Stimulated activated CD4-positive, alpha-beta T cell treated with anti-CD3 and anti-CD28 coated beads, Interleukin-1b, Interleukin-23, amount 100 ng/mL, for 24 hours (primary cell): ENCODE measurements at regions not wholly inside any gene's neighbourhood (a gene's known extent, or its start where the extent isn't known, plus 50 kb on each side); places are given as distances from the start of the nearest gene placed in this dataset.

Source experiments
- DNase-seq, 4 experiments: peaks; one replicate each; pipeline ENCODE4 v3.0.0-alpha.2; 2020; ENCODE audit warnings: low read depth in 4 of 4, low spot score in 1 of 4

DNA sequence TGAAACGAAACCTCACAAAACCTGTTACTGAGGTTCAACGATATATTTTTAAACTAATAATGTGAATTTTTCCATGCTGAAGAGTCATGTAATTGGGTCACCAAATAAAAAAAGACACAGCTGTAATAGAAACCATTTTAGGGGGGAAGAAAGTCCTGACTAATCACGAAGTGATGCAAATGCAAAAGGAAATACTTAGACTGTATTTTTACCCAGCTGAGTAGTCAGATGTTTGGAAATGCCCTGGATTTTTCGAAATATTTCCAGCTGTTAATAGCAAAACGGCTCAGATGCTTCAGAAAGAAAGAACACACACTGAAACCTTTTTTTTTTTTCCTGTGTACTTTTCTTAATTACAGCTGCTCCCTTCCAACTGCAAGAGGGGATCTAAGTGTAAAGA is 210.3 kb downstream of the SETD4 start:
- no peak for DNase-seq

DNA sequence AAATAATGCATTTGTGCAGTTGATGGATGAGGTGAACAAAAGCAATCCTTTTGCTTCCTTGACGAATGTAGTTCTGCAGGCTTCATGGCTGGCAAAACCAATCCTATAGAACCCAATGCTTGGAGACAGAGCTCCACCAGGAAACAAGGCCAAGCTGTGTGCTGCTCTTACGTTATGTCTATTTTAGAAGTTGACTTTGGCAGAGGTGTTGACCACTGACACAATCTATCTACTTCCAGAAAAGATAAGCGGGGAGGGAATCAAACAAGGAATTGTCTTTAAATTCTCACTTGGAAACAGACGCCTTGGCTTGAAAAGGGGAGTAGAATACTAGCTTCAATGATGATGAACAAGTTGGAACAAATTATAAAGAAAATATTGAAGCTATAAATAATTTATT is 211.2 kb downstream of the SETD4 start:
- DNase-seq: no peak

DNA sequence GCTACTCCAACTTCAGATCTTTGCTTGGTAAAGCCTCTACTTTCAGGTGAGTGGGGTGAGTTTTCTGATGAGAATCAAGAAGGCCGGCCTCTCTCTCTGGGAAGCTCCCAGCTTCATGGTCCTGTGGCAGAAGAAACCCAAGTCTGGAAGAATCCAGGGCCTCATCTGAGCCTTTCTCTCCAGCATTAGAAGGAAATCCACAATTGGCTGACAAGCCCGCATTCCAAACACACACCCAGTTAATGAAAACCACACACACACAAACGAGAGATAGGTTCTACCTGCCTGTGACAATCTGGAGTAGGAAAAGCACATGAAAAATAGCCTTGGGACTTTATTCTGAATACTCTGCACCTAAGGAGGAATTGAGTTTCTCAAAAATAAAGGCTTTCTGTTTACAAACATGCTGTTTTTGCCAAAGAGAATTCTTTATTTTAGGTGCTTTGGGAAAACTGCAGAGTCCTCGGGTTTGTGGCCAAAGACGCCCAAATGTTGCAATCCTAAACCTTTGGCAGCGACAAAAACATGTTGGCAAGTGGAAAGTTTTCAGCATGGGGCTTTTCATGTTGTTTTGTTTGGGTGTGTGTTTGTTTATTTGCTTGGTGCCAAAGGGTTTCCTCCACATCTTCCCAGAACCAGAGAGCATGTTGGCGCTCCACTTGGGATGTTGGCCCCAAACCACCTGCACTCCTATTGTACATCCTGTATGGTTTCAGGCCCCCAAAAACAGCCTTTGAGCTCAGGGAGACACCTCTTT is 216.2 kb downstream of the SETD4 start:
- no peak for DNase-seq

DNA sequence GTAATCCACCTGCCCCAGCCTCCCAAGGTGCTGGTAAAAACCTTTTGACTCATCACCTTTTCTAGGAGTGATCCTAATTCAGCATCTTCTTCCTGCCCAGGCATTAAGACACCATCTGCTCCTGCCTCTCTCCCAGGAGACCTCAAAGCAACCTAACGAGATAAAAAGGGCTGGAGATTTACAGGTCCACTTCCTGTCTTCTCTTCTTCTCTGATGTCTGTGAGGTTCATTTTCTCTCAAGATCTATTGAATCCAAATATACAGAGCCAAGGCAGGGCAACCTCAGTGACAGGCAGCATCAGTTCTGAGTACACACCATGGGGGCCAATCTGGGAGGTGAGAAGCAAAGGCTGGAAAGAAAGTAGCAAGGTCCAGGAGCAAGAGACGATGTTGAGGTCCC is 219.4 kb downstream of the SETD4 start:
- DNase-seq: no peak

DNA sequence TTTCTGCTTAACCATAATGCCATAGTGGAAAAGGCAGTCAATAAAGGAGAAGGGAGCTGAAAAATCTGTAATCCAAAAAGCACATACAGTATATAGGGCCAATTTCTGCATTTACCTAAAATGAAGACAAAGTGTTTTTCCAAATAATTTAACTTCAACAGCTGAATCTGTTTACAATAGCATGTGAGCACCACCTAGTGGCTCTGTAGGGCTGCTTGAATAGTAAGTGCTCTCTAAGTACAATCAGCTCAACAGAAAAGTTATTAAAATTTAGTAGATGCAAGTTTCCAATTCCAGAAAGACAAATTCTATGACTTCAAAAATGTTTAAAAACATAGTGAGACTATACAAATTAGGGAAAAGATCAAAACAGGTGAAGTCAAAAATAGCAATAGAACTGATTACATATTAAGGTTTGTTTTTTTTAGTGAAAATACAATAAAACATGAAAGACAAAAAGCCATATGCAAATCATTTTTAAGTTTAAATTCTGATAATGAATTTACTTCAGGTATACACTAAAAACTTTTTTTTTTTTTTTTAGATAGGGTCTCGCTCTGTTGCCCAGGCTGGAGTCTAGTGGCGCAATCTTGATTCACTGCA is 220.0 kb downstream of the SETD4 start:
- peak; percentile 22 to 30 (median 28) for DNase-seq

DNA sequence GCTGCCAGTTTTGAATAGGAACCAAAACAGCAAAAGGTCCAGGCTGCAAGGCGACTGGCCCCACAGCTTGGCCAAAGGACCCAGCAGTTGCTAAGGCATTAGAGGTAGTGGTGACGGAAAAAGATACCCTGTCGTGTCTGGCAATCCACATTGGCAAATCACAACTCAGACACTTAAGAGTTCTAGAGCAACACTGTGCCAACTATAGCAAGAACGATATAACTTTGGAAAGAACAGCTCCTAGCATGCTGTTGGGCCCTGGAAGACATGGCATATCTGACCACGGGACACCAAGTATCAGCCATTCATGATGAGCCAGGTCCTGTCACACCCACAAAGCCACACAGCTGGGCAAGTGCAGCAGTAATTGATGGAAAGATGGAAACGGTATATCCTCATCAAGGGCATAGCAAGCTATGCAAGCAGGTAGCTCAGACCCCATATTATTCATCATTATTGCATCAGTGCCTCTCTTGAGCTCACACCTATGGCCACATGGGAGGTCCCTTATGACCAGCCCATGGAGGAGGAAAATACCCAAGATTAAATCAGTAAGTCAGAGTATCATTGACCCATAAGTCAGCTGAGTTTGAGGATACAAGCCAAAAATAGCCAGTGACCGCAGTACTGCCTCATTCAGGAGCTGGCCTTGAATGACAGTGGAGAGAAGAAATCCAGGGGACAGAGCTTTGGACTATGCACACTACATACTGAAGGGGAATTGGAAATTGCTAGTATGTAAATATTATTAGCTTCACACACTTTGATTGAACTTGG is 221.2 kb downstream of the SETD4 start:
- DNase-seq: no peak

DNA sequence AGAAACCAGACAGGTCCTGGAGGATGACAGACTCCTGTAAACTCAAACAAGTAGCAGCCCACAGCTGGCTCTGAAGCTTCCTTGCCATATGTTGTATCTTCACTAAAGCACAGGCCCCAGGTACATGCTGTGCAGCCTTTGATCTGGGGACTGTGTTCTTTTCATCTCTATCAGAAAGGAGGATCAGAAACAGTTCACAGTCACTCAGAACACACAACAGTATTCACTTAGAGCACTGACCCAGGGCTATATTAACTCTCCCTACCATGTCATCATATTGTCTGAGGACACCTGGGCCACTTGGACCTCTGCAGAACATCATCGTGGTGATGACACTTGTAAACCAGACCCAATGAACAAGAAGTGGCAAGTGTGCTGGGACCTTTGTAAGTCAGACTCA is 222.0 kb downstream of the SETD4 start:
- DNase-seq: no peak

DNA sequence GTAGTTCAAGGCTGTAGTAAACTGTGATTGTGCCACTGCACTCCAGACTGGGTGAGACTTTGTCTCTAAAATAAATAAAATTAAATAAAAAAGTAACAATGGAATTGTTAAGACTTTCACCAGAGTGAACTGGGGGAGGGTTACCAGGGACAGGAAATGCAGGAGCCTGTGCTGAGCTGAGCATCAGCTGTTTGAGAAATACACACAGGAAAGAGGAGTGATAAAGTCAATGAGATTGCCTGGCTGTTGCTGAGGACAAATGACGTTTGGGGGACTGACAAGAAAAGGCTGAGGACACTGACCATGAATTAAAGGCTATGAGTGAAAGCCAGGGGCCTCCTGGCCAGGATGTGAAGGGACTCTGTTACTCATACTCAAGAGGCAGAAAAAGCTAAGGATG is 226.3 kb downstream of the SETD4 start:
- DNase-seq: no peak

DNA sequence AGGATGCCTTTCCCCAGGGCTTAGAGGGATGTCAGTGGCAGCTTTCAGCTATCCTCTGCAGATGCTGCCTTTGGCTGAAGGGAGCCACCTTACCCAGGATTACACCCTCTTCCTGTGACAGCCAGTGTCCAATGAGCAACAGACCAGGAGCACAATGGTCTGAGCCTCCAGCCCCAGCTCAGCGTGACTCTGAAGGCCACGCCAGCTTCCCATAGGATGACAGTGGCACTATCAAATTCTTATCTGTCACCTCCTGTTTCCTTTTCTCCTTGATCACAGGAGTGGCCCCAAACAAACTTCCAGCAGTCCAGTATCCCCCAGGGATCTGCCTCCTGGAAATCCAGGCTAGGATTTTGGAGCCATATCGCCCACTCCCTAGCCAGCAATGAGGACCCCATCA is 226.9 kb downstream of the SETD4 start:
- no peak for DNase-seq

DNA sequence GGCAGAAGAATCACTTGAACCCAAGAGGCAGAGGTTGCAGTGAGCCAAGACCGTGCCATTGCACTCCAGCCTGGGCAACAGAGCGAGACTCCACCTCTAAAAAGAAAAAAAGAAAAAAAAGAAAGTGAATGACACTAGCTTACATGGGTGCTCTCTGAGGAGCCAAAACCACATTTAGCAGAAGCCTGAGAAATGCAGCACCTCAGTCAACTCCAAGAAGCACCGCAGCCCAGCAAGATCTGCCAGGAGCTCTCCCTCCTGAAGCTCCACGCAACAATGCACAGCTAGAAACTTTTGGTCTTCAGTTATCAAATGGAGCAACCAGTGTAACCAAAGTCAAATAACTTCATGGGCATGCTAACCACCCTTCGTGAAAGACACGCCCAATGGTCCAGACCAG is 229.1 kb downstream of the SETD4 start:
- no peak for DNase-seq

DNA sequence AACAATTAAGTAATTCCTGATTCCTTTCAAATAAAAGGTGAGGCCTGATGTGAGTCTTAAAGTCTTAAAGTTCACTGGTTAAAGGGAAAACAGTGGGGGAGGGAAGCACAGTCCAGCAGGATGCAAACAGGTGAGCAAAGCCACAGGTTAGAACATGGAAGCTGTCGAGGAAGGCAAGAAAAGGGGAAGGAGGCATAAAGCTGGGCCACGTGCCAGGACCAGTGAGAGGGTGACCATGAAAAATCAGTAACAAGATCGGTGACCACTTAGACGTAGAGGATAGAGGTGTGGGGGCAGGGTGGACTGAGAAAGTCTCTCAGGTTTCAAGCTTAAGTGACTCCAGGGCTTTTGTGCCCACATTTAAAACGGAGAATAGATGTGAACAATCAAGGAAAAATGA is 231.3 kb downstream of the SETD4 start:
- no peak for DNase-seq

DNA sequence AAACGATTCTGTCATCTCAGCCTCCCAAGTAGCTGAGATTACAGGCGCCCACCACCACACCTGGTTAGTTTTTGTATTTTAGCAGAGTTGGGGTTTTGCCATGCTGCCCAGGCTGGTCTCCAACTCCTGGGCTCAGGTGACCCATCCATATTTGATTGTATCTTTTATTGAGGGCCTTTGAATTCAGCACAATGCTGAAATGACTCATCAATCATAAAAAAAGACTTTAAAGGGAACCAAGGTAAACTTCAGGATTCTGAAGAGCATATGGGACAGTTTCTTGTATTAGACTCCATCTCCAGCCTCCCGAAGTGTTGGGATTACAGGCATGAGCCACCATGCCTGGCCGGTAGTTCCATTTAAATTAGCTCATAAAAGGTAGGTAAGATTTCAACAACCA is 232.2 kb downstream of the SETD4 start:
- DNase-seq: no peak

DNA sequence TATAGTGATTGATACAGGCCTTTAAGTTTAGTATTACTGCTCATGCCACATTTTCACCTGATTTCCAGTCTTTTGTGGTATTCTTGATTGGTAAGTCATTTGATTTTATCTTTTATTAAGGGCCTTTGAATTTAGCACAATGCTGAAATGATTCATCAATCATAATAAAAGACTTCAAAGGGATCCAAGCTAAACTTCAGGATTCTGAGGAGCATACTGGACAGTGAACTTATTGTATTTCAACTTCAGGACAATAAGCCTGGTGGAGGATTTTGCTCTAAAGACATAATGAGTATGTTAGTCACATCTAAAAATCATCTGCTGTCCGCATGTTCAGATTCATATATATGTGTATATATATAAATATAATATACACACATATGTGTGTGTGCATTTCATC is 233.3 kb downstream of the SETD4 start:
- DNase-seq: no peak

DNA sequence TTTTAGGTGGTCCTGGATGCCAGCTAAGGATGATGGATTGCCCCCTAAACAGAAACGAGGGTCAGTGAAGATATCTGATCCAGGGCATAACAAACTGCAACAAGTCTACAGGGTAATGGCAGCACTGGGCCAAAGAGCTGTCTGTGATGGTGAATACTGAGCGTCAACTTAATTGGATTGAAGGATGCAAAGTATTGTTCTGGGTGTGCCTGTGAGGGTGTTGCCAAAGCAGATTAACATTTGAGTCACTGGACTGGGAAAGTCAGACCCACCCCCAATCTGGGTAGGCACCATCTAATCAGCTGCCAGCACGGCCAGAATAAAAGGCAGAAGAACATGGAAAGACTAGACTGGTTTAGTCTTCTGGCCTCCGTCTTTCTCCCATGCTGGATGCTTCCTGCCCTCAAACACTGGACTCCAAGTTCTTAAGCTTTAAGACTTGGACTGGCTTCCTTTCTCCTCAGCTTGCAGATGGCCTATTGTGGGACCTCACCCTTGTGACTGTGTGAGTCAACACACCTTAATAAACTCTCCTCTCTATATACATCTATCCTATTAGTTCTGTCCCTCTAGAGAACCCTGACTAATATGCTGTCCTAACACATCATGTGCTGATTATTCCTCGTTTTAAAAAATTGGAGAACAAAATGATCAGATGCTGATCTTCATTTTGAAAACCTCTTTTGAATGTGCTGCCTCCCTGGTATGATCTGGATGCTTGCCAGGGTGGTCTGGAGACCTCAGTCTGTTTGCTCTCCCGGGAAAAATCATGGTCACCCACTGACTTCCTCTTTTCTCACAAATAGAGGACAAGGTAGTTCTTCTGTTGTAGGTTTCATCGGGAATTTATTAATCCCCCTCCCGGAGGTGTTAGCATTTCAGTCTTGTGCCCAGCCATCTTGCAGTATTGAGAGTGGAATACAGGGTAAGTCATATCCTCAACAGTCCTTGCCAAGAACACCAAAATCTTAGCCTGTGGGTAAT is 234.7 kb downstream of the SETD4 start:
- no peak for DNase-seq

DNA sequence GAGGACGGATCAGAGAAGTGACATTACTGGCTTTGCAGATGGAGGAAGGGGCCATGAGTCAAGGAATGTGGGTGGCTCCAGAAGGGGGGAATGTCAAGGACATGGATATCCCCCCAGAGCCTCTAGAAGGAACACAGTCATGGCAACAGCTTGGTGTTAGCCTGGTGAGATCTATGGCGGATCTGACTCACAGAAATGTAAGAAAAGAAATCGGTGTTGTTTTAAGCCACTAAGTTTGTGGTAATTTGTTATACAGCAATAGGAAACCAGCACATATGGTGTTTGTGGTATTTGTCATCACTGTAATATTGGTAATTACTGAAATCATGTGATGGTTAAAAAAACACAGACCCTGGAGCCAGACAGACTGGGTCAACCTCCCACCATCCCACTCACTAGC is 236.2 kb downstream of the SETD4 start:
- DNase-seq: no peak

DNA sequence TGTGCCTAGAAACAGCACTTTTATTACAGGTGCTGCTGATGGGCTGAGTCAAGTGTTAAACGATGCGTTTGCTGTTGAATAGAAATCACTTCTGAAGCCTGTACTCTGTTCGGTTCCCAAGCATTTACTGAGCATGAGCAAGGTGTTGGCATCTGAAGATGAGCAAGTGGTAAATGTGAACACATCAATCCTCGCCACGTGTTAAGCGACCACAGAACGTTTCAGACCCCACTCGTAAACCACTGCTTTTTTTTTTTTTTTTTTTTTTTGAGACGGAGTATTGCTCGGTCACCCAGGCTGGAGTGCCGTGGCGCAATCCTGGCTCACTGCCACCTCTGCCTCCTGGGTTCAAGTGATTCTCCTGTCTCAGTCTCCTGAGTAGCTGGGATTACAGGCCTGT is 241.2 kb downstream of the SETD4 start:
- no peak for DNase-seq

DNA sequence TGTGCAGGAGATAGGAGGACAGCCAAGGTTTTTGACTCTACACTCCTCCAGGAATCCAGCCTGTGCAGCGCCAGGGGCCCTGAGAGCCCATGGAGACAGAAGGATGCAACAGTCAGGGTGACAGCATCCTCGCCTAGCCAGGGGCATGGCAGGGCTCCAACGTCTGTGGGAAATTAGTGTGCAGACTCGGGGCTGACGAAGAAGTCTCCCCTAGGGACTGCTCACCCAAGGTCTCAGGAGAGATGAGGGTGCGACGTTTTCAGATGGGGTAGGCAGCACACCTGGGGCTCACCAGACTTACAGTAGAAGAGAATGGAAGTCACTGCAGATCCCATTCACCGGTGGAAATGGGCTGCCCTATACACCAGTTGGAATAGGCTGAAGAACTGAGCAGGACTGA is 241.7 kb downstream of the SETD4 start:
- no peak for DNase-seq

DNA sequence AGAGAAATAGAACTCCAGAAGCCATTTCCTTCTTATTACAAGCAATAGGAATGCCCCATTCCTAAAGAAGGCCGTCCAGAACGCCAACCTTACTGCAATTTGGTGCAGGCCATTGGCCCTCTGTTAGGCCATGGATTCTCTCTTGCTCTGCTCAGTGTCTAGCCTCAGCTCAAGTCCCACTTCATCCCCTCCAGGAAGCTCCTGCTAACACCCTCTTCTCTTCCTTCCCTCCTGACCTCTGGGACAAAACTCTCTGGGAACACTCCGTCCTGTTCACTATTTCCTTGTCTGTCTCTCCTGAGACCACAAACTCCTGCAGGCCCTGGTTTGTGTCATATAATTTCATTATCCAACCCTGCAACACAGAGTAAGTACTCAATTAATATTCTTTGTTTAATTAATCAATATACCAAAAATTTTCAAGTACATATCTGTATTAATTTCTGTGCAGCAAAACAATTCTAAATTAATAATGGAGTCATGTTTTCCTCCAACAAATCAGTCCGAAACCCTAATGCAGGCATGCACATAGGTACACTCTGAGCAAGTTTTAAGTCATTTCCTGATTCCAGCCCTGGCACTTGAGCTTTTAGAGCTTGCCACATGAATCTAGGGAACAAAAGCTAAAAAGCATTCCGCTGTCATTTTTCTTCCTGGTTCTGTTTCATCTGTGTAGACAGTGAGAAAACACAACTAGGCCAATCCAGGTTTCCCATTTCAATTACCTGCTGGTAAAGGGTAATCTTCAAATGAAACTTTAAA is 245.3 kb downstream of the SETD4 start:
- no peak for DNase-seq

DNA sequence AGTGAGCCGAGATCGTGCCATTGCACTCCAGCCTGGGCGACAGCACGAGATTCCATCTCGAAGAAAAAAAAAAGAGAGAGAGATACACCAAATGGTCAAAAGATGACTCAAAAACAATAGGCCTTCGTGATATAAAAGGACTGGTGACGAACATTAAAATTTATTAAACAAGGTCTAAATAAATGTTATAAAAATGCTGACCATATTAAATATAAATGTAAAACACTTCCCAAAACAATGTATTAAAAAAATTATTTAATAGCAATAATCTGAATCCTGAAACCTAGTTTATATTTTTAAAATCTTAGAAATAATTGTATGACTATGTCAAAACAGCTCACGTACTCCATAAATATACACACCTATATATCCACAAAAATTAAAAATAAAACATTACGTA is 247.6 kb downstream of the SETD4 start:
- no peak for DNase-seq

DNA sequence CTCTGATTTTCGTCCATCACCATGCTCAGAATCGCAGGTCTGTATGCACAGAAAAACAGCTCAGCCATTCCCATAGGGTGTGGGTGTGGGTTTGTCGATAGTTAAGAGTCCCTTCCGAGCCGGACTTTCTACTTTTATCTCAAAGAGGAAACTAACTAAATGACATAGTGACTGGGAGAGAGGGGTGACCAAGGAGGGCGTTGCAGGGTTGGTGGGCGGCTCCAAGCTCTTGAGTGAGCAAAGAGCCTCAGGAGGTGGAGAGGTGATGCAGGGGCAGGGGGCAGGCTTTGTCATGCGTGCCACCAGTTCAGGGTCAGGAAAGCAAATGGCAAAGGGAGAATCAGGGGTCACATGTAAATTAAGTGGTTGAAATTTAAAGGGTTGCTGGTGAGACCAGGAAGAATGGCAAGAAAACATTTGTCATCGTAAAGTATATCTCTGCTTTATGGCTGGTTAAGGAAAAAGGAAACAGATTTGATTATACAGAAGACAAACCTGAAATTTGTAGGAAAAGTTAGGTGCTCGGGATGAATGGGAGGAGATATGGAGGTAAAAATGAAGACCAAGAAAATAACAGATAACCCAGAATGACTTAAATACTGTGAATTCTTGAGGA is 249.0 kb downstream of the SETD4 start:
- DNase-seq: no peak
